ENCODE measurements at regions not wholly inside any gene's neighbourhood (a gene's known extent, or its start where the extent isn't known, plus 50 kb on each side); places are given as distances from the start of the nearest gene placed in this dataset.
"Not testable (repeated sequence)": the region's sequence is repeated elsewhere in the genome, so short reads cannot be mapped to it uniquely, and the experiment has no call there.

GRCh38 chr13:58376349-58376748 is 744.8 kb downstream of the PCDH17 start:
- no peak overlapping the region for H3K9ac ChIP-seq (ENCODE audit: low read length)
- H3K9me3 ChIP-seq (ENCODE audit: low read length), result no peaks in the 10 kb centered on the region

GRCh38 chr13:58376775-58377174 is 745.2 kb downstream of the PCDH17 start:
- H3K9me3 ChIP-seq (ENCODE audit: low read length), result no peaks in the 10 kb centered on the region
- H3K36me3 ChIP-seq (ENCODE audit: insufficient read depth, low read length), result no peaks in the 10 kb centered on the region
- H3K4me3 ChIP-seq (ENCODE audit: low read depth in 1 of 2, low read length in 2 of 2), result no peak overlapping the region
- no peak overlapping the region for H3K9ac ChIP-seq (ENCODE audit: low read length)
- no peak overlapping the region for H3K27ac ChIP-seq (ENCODE audit: low read depth, low read length)
- H3K4me1 ChIP-seq (ENCODE audit: insufficient read depth, low read length), result no peaks in the 10 kb centered on the region
- H3K27me3 ChIP-seq (ENCODE audit: control insufficient read depth in 1 of 2, insufficient read depth in 2 of 2, low read length in 2 of 2), result no peaks in the 10 kb centered on the region

More at GRCh38 chr13:58376349-58376748, 744.8 kb downstream of the PCDH17 start:
- Histone ChIP-seq H3K36me3 (ENCODE audit: insufficient read depth, low read length) (no peaks in the 10 kb centered on the region), H3K27me3 (ENCODE audit: control insufficient read depth in 1 of 2, insufficient read depth in 2 of 2, low read length in 2 of 2) (no peaks in the 10 kb centered on the region), H3K27ac (ENCODE audit: low read depth, low read length) (no peak overlapping the region), H3K4me1 (ENCODE audit: insufficient read depth, low read length) (no peaks in the 10 kb centered on the region), H3K4me3 (ENCODE audit: low read depth in 1 of 2, low read length in 2 of 2) (no peak overlapping the region)

GRCh38 chr13:58379221-58379620 is 747.7 kb downstream of the PCDH17 start:
- no peak overlapping the region for H3K27ac ChIP-seq (ENCODE audit: low read depth, low read length)
- H3K9me3 ChIP-seq (ENCODE audit: low read length), result no peaks in the 10 kb centered on the region
- no peaks in the 10 kb centered on the region for H3K4me1 ChIP-seq (ENCODE audit: insufficient read depth, low read length)

GRCh38 chr13:58385336-58385735 is 753.8 kb downstream of the PCDH17 start:
- not testable (repeated sequence) for H3K27ac ChIP-seq (ENCODE audit: low read depth, low read length); H3K4me3 ChIP-seq (ENCODE audit: low read depth in 1 of 2, low read length in 2 of 2); H3K36me3 ChIP-seq (ENCODE audit: insufficient read depth, low read length); H3K4me1 ChIP-seq (ENCODE audit: insufficient read depth, low read length); H3K9me3 ChIP-seq (ENCODE audit: low read length); H3K27me3 ChIP-seq (ENCODE audit: control insufficient read depth in 1 of 2, insufficient read depth in 2 of 2, low read length in 2 of 2); H3K9ac ChIP-seq (ENCODE audit: low read length)

More at GRCh38 chr13:58379221-58379620, 747.7 kb downstream of the PCDH17 start:
- H3K27me3 ChIP-seq (ENCODE audit: control insufficient read depth in 1 of 2, insufficient read depth in 2 of 2, low read length in 2 of 2), result no peaks in the 10 kb centered on the region
- no peaks in the 10 kb centered on the region for H3K36me3 ChIP-seq (ENCODE audit: insufficient read depth, low read length)
- no peak overlapping the region for H3K9ac ChIP-seq (ENCODE audit: low read length)
- H3K4me3 ChIP-seq (ENCODE audit: low read depth in 1 of 2, low read length in 2 of 2), result no peak overlapping the region

GRCh38 chr13:58397596-58398387 is 766.2 kb downstream of the PCDH17 start:
- Histone ChIP-seq H3K4me3 (ENCODE audit: low read depth in 1 of 2, low read length in 2 of 2) (no peak overlapping the region), H3K36me3 (ENCODE audit: insufficient read depth, low read length) (no peaks in the 10 kb centered on the region), H3K9ac (ENCODE audit: low read length) (no peak overlapping the region), H3K9me3 (ENCODE audit: low read length) (no peaks in the 10 kb centered on the region), H3K27ac (ENCODE audit: low read depth, low read length) (no peak overlapping the region), H3K4me1 (ENCODE audit: insufficient read depth, low read length) (no peaks in the 10 kb centered on the region), H3K27me3 (ENCODE audit: control insufficient read depth in 1 of 2, insufficient read depth in 2 of 2, low read length in 2 of 2) (no peaks in the 10 kb centered on the region)

- no peaks in the 10 kb centered on the region for H3K27me3 ChIP-seq (ENCODE audit: control insufficient read depth in 1 of 2, insufficient read depth in 2 of 2, low read length in 2 of 2)
- H3K4me1 ChIP-seq (ENCODE audit: insufficient read depth, low read length), result no peaks in the 10 kb centered on the region
- H3K9ac ChIP-seq (ENCODE audit: low read length), result no peak overlapping the region
- no peaks in the 10 kb centered on the region for H3K9me3 ChIP-seq (ENCODE audit: low read length)
- no peak overlapping the region for H3K27ac ChIP-seq (ENCODE audit: low read depth, low read length)
- no peak overlapping the region for H3K4me3 ChIP-seq (ENCODE audit: low read depth in 1 of 2, low read length in 2 of 2)
- no peaks in the 10 kb centered on the region for H3K36me3 ChIP-seq (ENCODE audit: insufficient read depth, low read length)
These were observed 767.7 kb downstream of the PCDH17 start for GRCh38 chr13:58399263-58399662.

- H3K9me3 ChIP-seq (ENCODE audit: low read length), result no peaks in the 10 kb centered on the region
- no peaks in the 10 kb centered on the region for H3K4me1 ChIP-seq (ENCODE audit: insufficient read depth, low read length)
- no peaks in the 10 kb centered on the region for H3K36me3 ChIP-seq (ENCODE audit: insufficient read depth, low read length)
- H3K4me3 ChIP-seq (ENCODE audit: low read depth in 1 of 2, low read length in 2 of 2), result no peak overlapping the region
- no peaks in the 10 kb centered on the region for H3K27me3 ChIP-seq (ENCODE audit: control insufficient read depth in 1 of 2, insufficient read depth in 2 of 2, low read length in 2 of 2)
- no peak overlapping the region for H3K9ac ChIP-seq (ENCODE audit: low read length)
- H3K27ac ChIP-seq (ENCODE audit: low read depth, low read length), result no peak overlapping the region
These were observed 775.0 kb downstream of the PCDH17 start for GRCh38 chr13:58406545-58406944.

- no peak overlapping the region for H3K9ac ChIP-seq (ENCODE audit: low read length)
- no peak overlapping the region for H3K27ac ChIP-seq (ENCODE audit: low read depth, low read length)
- no peaks in the 10 kb centered on the region for H3K9me3 ChIP-seq (ENCODE audit: low read length)
These were observed 798.4 kb downstream of the PCDH17 start for GRCh38 chr13:58429917-58430316.

GRCh38 chr13:58434943-58435342 is 803.4 kb downstream of the PCDH17 start:
- Histone ChIP-seq H3K27me3 (ENCODE audit: control insufficient read depth in 1 of 2, insufficient read depth in 2 of 2, low read length in 2 of 2) (no peaks in the 10 kb centered on the region), H3K9ac (ENCODE audit: low read length) (no peak overlapping the region), H3K9me3 (ENCODE audit: low read length) (no peaks in the 10 kb centered on the region), H3K36me3 (ENCODE audit: insufficient read depth, low read length) (no peaks in the 10 kb centered on the region), H3K4me1 (ENCODE audit: insufficient read depth, low read length) (no peaks in the 10 kb centered on the region), H3K27ac (ENCODE audit: low read depth, low read length) (no peak overlapping the region), H3K4me3 (ENCODE audit: low read depth in 1 of 2, low read length in 2 of 2) (no peak overlapping the region)

More at GRCh38 chr13:58429917-58430316, 798.4 kb downstream of the PCDH17 start:
- Histone ChIP-seq H3K27me3 (ENCODE audit: control insufficient read depth in 1 of 2, insufficient read depth in 2 of 2, low read length in 2 of 2) (no peaks in the 10 kb centered on the region), H3K4me1 (ENCODE audit: insufficient read depth, low read length) (no peaks in the 10 kb centered on the region), H3K4me3 (ENCODE audit: low read depth in 1 of 2, low read length in 2 of 2) (no peak overlapping the region), H3K36me3 (ENCODE audit: insufficient read depth, low read length) (no peaks in the 10 kb centered on the region)

GRCh38 chr13:58437427-58437826 is 805.9 kb downstream of the PCDH17 start:
- Histone ChIP-seq H3K27me3 (ENCODE audit: control insufficient read depth in 1 of 2, insufficient read depth in 2 of 2, low read length in 2 of 2) (no peaks in the 10 kb centered on the region), H3K36me3 (ENCODE audit: insufficient read depth, low read length) (no peaks in the 10 kb centered on the region), H3K27ac (ENCODE audit: low read depth, low read length) (no peak overlapping the region), H3K4me1 (ENCODE audit: insufficient read depth, low read length) (no peaks in the 10 kb centered on the region), H3K9me3 (ENCODE audit: low read length) (no peaks in the 10 kb centered on the region), H3K9ac (ENCODE audit: low read length) (no peak overlapping the region), H3K4me3 (ENCODE audit: low read depth in 1 of 2, low read length in 2 of 2) (no peak overlapping the region)

- H3K36me3 ChIP-seq (ENCODE audit: insufficient read depth, low read length), result no peaks in the 10 kb centered on the region
These were observed 815.4 kb downstream of the PCDH17 start for GRCh38 chr13:58446979-58447378.

GRCh38 chr13:58452123-58452623 is 820.6 kb downstream of the PCDH17 start:
- Histone ChIP-seq H3K9ac (ENCODE audit: low read length) (no peak overlapping the region), H3K27ac (ENCODE audit: low read depth, low read length) (no peak overlapping the region), H3K9me3 (ENCODE audit: low read length) (no peaks in the 10 kb centered on the region), H3K4me3 (ENCODE audit: low read depth in 1 of 2, low read length in 2 of 2) (no peak overlapping the region), H3K27me3 (ENCODE audit: control insufficient read depth in 1 of 2, insufficient read depth in 2 of 2, low read length in 2 of 2) (no peaks in the 10 kb centered on the region), H3K36me3 (ENCODE audit: insufficient read depth, low read length) (no peaks in the 10 kb centered on the region), H3K4me1 (ENCODE audit: insufficient read depth, low read length) (no peaks in the 10 kb centered on the region)

More at GRCh38 chr13:58446979-58447378, 815.4 kb downstream of the PCDH17 start:
- Histone ChIP-seq H3K4me1 (ENCODE audit: insufficient read depth, low read length) (no peaks in the 10 kb centered on the region), H3K9ac (ENCODE audit: low read length) (no peak overlapping the region), H3K27me3 (ENCODE audit: control insufficient read depth in 1 of 2, insufficient read depth in 2 of 2, low read length in 2 of 2) (no peaks in the 10 kb centered on the region), H3K27ac (ENCODE audit: low read depth, low read length) (no peak overlapping the region), H3K9me3 (ENCODE audit: low read length) (no peaks in the 10 kb centered on the region), H3K4me3 (ENCODE audit: low read depth in 1 of 2, low read length in 2 of 2) (no peak overlapping the region)
